ENCODE measurements at regions not wholly inside any gene's neighbourhood (a gene's known extent, or its start where the extent isn't known, plus 50 kb on each side); places are given as distances from the start of the nearest gene placed in this dataset.

DNA sequence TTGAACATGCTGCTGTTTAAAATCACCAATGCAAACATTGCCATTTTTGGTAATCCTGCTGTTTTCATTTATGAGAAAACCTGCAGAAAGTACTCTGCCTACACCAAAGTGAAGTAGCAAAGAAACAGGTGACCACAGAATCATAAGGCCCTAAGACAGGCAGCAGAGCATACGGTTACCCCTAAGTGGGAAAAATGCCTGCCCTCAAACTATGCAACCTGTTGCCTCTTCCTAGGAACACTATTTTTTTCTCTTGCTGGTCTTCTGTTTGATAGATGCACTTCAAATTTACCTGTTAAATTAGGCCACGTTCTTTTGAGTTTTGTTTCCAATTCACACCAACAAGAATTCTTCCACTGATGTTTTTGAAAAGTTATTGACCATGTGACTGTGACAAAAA is 89.5 kb upstream of the RAB4A start:
- H3K36me3 ChIP-seq (ENCODE audit: control insufficient read depth in 2 of 2, insufficient read depth in 2 of 2, low read length in 2 of 2) = no peaks in the 10 kb centered on the region
- no peak overlapping the region for H3K27ac ChIP-seq (ENCODE audit: low read length)
- no peak overlapping the region for H3K9ac ChIP-seq (ENCODE audit: low read length in 2 of 2)
- H3K27me3 ChIP-seq (ENCODE audit: control insufficient read depth in 1 of 2, insufficient read depth in 2 of 2, low read length in 2 of 2) = no peaks in the 10 kb centered on the region
- no peaks in the 10 kb centered on the region for H3K9me3 ChIP-seq (ENCODE audit: control insufficient read depth in 2 of 2, low read length in 2 of 2)
- H3K4me1 ChIP-seq (ENCODE audit: control insufficient read depth, insufficient read depth, low read length) = no peaks in the 10 kb centered on the region
- no peak overlapping the region for H3K4me3 ChIP-seq (ENCODE audit: low read length in 2 of 2)

DNA sequence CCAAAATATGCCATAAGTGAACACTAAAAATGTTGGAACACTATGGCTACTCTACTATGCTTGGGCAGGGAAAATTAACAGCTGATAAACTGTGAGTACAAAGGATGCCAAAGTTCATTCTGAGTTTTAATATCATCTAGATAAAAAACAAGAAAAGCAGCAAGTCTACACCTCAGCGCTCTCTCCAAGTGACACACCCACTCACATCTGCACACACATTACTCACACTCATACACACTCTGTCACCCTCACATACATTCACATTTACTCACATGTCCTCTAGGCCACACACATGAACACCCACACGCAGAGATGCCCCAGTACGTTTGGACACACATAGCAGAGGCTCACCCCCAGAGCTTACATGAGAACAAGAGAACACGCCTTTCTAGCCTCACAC is 87.3 kb upstream of the RAB4A start:
- Histone ChIP-seq H3K27ac (ENCODE audit: low read length) (no peak overlapping the region), H3K9me3 (ENCODE audit: control insufficient read depth in 2 of 2, low read length in 2 of 2) (no peaks in the 10 kb centered on the region), H3K4me3 (ENCODE audit: low read length in 2 of 2) (no peak overlapping the region), H3K4me1 (ENCODE audit: control insufficient read depth, insufficient read depth, low read length) (no peaks in the 10 kb centered on the region), H3K36me3 (ENCODE audit: control insufficient read depth in 2 of 2, insufficient read depth in 2 of 2, low read length in 2 of 2) (no peaks in the 10 kb centered on the region), H3K27me3 (ENCODE audit: control insufficient read depth in 1 of 2, insufficient read depth in 2 of 2, low read length in 2 of 2) (no peaks in the 10 kb centered on the region), H3K9ac (ENCODE audit: low read length in 2 of 2) (no peak overlapping the region)

DNA sequence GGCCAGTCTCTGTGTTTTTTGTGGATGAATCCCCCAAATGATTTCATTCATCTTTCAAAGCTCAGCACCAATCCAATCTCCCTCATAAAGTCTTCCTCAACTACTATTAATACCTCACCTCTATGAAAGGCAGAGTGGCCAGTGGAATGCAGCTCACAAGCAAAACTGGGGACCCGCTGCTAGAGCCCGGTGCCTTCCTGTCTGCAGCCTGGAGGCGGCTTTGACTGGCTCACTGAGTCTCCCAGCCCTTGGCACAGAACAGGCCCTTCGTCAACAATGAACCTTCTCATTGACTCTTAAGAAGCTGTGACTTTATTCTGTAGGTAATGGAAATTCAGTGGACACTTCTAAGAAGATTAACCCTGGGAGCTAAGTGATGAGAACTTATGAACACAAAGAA is 86.8 kb upstream of the RAB4A start:
- Histone ChIP-seq H3K9me3 (ENCODE audit: control insufficient read depth in 2 of 2, low read length in 2 of 2) (no peaks in the 10 kb centered on the region), H3K9ac (ENCODE audit: low read length in 2 of 2) (no peak overlapping the region), H3K27ac (ENCODE audit: low read length) (no peak overlapping the region), H3K27me3 (ENCODE audit: control insufficient read depth in 1 of 2, insufficient read depth in 2 of 2, low read length in 2 of 2) (no peaks in the 10 kb centered on the region), H3K4me1 (ENCODE audit: control insufficient read depth, insufficient read depth, low read length) (no peaks in the 10 kb centered on the region), H3K36me3 (ENCODE audit: control insufficient read depth in 2 of 2, insufficient read depth in 2 of 2, low read length in 2 of 2) (no peaks in the 10 kb centered on the region), H3K4me3 (ENCODE audit: low read length in 2 of 2) (no peak overlapping the region)

DNA sequence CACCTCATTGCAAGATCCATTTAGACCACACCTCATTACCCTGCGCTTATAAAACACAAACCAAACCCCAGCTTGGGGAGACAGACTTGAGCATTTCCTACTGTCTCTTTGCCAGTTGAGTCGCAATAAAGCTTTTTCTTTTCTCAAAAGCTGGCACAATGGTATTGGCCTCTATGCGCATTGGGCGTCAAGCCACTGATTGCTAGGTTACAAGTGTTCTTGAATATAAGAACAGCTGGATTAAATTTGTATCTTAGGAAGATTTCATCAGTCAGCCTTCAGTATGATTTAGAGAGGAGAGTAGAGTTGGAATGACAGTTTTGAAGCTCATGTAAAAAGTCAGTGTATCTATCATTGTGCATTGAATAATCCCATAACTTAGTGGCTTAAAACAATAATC is 84.9 kb upstream of the RAB4A start:
- Histone ChIP-seq H3K27ac (ENCODE audit: low read length) (no peak overlapping the region), H3K27me3 (ENCODE audit: control insufficient read depth in 1 of 2, insufficient read depth in 2 of 2, low read length in 2 of 2) (no peaks in the 10 kb centered on the region), H3K9ac (ENCODE audit: low read length in 2 of 2) (no peak overlapping the region), H3K9me3 (ENCODE audit: control insufficient read depth in 2 of 2, low read length in 2 of 2) (no peaks in the 10 kb centered on the region), H3K36me3 (ENCODE audit: control insufficient read depth in 2 of 2, insufficient read depth in 2 of 2, low read length in 2 of 2) (no peaks in the 10 kb centered on the region), H3K4me3 (ENCODE audit: low read length in 2 of 2) (no peak overlapping the region), H3K4me1 (ENCODE audit: control insufficient read depth, insufficient read depth, low read length) (no peaks in the 10 kb centered on the region)

DNA sequence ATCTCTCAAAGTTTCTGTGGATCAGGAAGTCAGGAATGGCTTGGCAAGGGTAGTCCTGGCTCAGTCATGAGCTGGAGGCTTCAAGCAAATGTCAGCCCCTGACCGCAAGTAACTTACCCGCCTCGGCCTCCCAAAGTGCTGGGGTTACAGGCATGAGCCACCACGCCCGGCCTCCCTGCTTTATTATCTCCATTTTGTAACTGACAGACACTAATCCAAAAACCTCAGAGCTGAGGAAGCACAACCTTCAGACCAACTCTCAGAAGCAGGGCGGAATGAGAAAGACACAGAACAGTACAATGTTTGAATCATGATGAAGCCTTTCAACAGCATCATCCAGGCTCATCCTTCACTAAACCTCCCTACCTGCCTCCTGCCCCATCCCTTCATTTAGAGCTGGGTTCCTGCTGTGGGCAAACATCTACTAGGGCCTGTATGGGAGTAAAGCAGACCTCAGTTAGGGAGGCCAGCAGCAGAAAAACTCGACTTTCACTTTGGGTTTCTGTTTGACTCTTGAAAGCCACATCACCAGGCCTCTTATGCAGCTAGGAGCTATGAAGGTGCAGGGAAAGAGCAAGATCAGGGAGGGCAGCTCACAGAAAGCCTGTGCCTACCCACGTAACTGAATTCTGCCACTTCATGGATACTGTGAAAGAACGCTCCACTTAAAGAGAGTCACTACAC is 84.4 kb upstream of the RAB4A start:
- Histone ChIP-seq H3K27ac (ENCODE audit: low read length) (no peak overlapping the region), H3K27me3 (ENCODE audit: control insufficient read depth in 1 of 2, insufficient read depth in 2 of 2, low read length in 2 of 2) (no peaks in the 10 kb centered on the region), H3K9ac (ENCODE audit: low read length in 2 of 2) (no peak overlapping the region), H3K36me3 (ENCODE audit: control insufficient read depth in 2 of 2, insufficient read depth in 2 of 2, low read length in 2 of 2) (no peaks in the 10 kb centered on the region), H3K9me3 (ENCODE audit: control insufficient read depth in 2 of 2, low read length in 2 of 2) (no peaks in the 10 kb centered on the region), H3K4me1 (ENCODE audit: control insufficient read depth, insufficient read depth, low read length) (no peaks in the 10 kb centered on the region), H3K4me3 (ENCODE audit: low read length in 2 of 2) (no peak overlapping the region)

DNA sequence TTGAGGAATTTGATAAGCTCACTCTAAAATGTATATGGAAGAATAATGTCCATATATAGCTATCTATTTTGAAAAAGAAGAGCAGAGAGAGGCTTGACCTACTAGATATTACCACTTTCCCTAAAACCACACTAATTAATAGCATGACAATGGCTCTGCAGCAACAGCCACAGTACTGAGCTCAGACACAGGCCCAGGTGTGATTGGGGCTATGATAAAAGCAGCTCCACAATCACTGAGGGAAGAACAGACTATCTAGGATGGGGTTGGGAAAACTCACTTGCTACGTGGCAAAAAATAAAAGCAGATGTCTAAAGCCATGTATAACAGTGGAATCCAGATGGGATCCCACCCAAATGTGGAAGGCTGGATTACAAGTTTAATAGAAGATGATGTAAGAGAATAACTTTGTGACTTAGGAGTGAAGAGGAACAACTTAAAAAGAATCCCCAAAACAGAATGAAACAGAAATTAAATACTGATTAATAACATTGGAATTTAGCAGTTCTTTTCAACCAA is 80.8 kb upstream of the RAB4A start:
- no peaks in the 10 kb centered on the region for H3K9me3 ChIP-seq (ENCODE audit: control insufficient read depth in 2 of 2, low read length in 2 of 2)

DNA sequence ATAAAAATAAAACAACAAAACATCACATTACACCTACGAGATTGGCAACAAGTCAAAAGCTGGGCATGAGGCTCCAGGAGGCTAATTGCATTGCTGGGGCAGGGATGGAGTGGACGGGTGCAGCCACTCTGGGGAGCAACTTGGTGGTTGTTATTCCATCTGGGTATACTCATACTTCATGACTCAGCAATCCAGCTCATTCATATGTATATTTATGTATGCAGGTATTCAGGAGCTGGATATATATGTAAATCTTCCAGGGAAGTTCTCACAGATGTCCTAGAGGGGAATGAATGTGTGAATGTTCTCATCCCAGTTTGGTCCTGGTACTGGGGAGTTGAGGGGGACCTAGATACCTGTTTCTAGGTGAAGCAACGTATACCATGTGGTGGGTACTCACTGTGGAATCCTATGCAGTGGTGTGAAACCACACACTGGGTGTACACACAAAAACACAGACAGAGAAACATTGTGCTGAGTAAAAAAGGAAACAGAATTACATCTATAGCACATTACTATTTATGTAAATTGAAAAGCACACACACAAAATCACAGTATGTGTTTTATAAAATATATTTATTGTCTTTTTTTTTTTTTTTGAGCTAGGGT is 79.7 kb upstream of the RAB4A start:
- no peaks in the 10 kb centered on the region for H3K27me3 ChIP-seq (ENCODE audit: control insufficient read depth in 1 of 2, insufficient read depth in 2 of 2, low read length in 2 of 2)
- no peak overlapping the region for H3K27ac ChIP-seq (ENCODE audit: low read length)
- H3K4me3 ChIP-seq (ENCODE audit: low read length in 2 of 2) = no peak overlapping the region
- no peaks in the 10 kb centered on the region for H3K36me3 ChIP-seq (ENCODE audit: control insufficient read depth in 2 of 2, insufficient read depth in 2 of 2, low read length in 2 of 2)
- no peak overlapping the region for H3K9ac ChIP-seq (ENCODE audit: low read length in 2 of 2)
- H3K9me3 ChIP-seq (ENCODE audit: control insufficient read depth in 2 of 2, low read length in 2 of 2) = no peaks in the 10 kb centered on the region
- no peaks in the 10 kb centered on the region for H3K4me1 ChIP-seq (ENCODE audit: control insufficient read depth, insufficient read depth, low read length)

More for the DNA sequence above, 80.8 kb upstream of the RAB4A start:
- no peaks in the 10 kb centered on the region for H3K4me1 ChIP-seq (ENCODE audit: control insufficient read depth, insufficient read depth, low read length)
- no peaks in the 10 kb centered on the region for H3K36me3 ChIP-seq (ENCODE audit: control insufficient read depth in 2 of 2, insufficient read depth in 2 of 2, low read length in 2 of 2)
- no peak overlapping the region for H3K4me3 ChIP-seq (ENCODE audit: low read length in 2 of 2)
- H3K9ac ChIP-seq (ENCODE audit: low read length in 2 of 2) = no peak overlapping the region
- H3K27me3 ChIP-seq (ENCODE audit: control insufficient read depth in 1 of 2, insufficient read depth in 2 of 2, low read length in 2 of 2) = no peaks in the 10 kb centered on the region
- no peak overlapping the region for H3K27ac ChIP-seq (ENCODE audit: low read length)

DNA sequence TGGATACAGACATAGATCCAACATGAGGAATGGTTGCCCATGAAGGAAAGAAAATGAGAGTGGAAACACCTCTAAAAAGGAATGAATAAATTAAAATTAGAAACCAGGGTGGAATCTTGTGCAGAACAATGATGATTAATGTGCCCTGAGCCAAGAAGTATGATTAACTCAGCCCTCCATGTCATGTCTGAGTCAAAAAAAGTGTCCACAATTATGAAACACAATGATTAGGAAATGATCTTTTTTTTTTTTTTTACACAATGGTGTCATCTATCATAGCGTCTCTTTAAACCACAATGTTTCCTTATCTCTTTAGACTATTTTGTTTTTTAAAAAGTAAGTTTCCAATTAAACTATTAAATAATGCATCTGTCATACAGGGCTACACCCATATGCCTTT is 78.9 kb upstream of the RAB4A start:
- Histone ChIP-seq H3K36me3 (ENCODE audit: control insufficient read depth in 2 of 2, insufficient read depth in 2 of 2, low read length in 2 of 2) (no peaks in the 10 kb centered on the region), H3K27ac (ENCODE audit: low read length) (no peak overlapping the region), H3K9ac (ENCODE audit: low read length in 2 of 2) (no peak overlapping the region), H3K4me1 (ENCODE audit: control insufficient read depth, insufficient read depth, low read length) (no peaks in the 10 kb centered on the region), H3K9me3 (ENCODE audit: control insufficient read depth in 2 of 2, low read length in 2 of 2) (no peaks in the 10 kb centered on the region), H3K27me3 (ENCODE audit: control insufficient read depth in 1 of 2, insufficient read depth in 2 of 2, low read length in 2 of 2) (no peaks in the 10 kb centered on the region), H3K4me3 (ENCODE audit: low read length in 2 of 2) (no peak overlapping the region)

DNA sequence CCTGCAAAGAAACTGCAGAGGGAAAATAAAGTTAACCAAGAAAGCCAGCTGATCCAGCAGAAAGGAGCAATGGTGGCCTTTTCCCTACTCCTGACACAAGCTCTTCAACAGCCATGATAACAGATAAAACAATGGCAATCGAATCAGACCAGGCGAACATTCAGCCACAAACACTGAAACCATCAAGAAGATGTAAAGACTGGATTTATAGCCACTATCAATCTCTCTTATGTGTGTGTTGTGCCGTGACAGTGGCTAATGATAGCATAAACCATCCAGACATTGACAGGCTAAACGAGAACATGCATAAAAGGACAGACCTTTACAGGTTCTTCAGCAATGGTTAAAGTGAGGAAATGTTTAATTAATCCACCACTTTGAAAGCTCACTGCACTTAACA is 78.1 kb upstream of the RAB4A start:
- H3K4me3 ChIP-seq (ENCODE audit: low read length in 2 of 2) = no peak overlapping the region
- no peaks in the 10 kb centered on the region for H3K4me1 ChIP-seq (ENCODE audit: control insufficient read depth, insufficient read depth, low read length)
- H3K9ac ChIP-seq (ENCODE audit: low read length in 2 of 2) = no peak overlapping the region
- no peaks in the 10 kb centered on the region for H3K9me3 ChIP-seq (ENCODE audit: control insufficient read depth in 2 of 2, low read length in 2 of 2)
- H3K36me3 ChIP-seq (ENCODE audit: control insufficient read depth in 2 of 2, insufficient read depth in 2 of 2, low read length in 2 of 2) = no peaks in the 10 kb centered on the region
- H3K27me3 ChIP-seq (ENCODE audit: control insufficient read depth in 1 of 2, insufficient read depth in 2 of 2, low read length in 2 of 2) = no peaks in the 10 kb centered on the region
- no peak overlapping the region for H3K27ac ChIP-seq (ENCODE audit: low read length)

DNA sequence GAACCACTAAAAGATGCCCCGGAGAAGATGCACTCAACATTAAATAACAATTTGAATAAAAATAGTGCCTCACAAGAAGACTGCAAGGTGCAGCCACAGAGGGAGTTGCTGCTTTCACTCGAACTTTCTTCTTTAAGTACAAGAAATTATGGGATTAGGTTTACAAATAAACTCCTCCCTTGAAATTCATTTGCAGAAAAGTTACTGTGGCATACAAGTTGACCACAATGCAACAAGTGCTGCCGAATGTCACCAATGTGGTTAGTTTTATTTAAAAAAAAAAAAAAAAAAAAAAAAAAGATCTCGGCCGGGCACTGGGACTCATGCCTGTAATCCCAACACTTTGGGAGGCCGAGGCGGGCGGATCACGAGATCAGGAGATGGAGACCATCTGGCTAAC is 76.8 kb upstream of the RAB4A start:
- Histone ChIP-seq H3K9ac (ENCODE audit: low read length in 2 of 2) (no peak overlapping the region), H3K27ac (ENCODE audit: low read length) (no peak overlapping the region), H3K4me1 (ENCODE audit: control insufficient read depth, insufficient read depth, low read length) (no peaks in the 10 kb centered on the region), H3K27me3 (ENCODE audit: control insufficient read depth in 1 of 2, insufficient read depth in 2 of 2, low read length in 2 of 2) (no peaks in the 10 kb centered on the region), H3K36me3 (ENCODE audit: control insufficient read depth in 2 of 2, insufficient read depth in 2 of 2, low read length in 2 of 2) (no peaks in the 10 kb centered on the region), H3K9me3 (ENCODE audit: control insufficient read depth in 2 of 2, low read length in 2 of 2) (no peaks in the 10 kb centered on the region), H3K4me3 (ENCODE audit: low read length in 2 of 2) (no peak overlapping the region)

DNA sequence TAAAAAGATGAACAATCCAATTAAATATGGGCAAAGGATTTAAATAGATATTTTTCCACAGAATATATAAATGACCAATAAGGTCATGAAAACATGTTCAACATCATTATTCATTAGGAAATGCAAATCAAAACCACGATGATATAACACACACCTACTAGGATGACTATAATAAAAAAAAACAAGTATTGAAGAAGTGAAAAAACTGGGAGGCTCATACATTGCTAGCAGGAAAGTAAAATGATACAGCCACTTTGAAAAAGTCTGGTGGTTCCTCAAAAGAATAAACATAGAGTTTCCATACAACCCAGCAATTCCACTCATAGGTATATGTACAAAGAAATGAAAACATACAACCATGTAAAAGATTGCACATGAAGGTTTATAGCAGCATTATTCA is 75.7 kb upstream of the RAB4A start:
- peaks cover 8% of the 10 kb centered on the region for H3K4me1 ChIP-seq (ENCODE audit: control insufficient read depth, insufficient read depth, low read length)
- H3K27me3 ChIP-seq (ENCODE audit: control insufficient read depth in 1 of 2, insufficient read depth in 2 of 2, low read length in 2 of 2) = no peaks in the 10 kb centered on the region
- H3K4me3 ChIP-seq (ENCODE audit: low read length in 2 of 2) = no peak overlapping the region

More for the DNA sequence above, 75.7 kb upstream of the RAB4A start:
- H3K9me3 ChIP-seq (ENCODE audit: control insufficient read depth in 2 of 2, low read length in 2 of 2) = no peaks in the 10 kb centered on the region
- H3K9ac ChIP-seq (ENCODE audit: low read length in 2 of 2) = no peak overlapping the region
- H3K36me3 ChIP-seq (ENCODE audit: control insufficient read depth in 2 of 2, insufficient read depth in 2 of 2, low read length in 2 of 2) = no peaks in the 10 kb centered on the region
- H3K27ac ChIP-seq (ENCODE audit: low read length) = no peak overlapping the region

Measured in stomach smooth muscle (tissue), 2 donors.